NCI-H2029 treated with DMSO at 0.1 percent for 48 hours (cell line): ENCODE measurements at regions not wholly inside any gene's neighbourhood (a gene's known extent, or its start where the extent isn't known, plus 50 kb on each side); places are given as distances from the start of the nearest gene placed in this dataset.

ENCODE experiments used
- DNase-seq: peaks from one replicate; lab custom pipeline; 2025; lab: John Stamatoyannopoulos, UW

GRCh38 chr1:220363196-220363837, 91.1 kb upstream of the RAB3GAP2 start:
- no peak for DNase-seq

- no peak for DNase-seq
Measured at GRCh38 chr1:220356981-220357850, 85.0 kb upstream of the RAB3GAP2 start.

GRCh38 chr1:220353229-220354012, 81.2 kb upstream of the RAB3GAP2 start:
- no peak for DNase-seq

GRCh38 chr1:220348211-220348610, 76.0 kb upstream of the RAB3GAP2 start:
- no peak for DNase-seq

GRCh38 chr1:220347654-220348175, 75.5 kb upstream of the RAB3GAP2 start:
- DNase-seq = no peak

- DNase-seq = no peak
Measured at GRCh38 chr1:220344745-220345144, 72.5 kb upstream of the RAB3GAP2 start.

GRCh38 chr1:220342853-220343252, 70.6 kb upstream of the RAB3GAP2 start:
- no peak for DNase-seq

- DNase-seq = no peak
Measured at GRCh38 chr1:220341126-220341525, 68.9 kb upstream of the RAB3GAP2 start.

- DNase-seq = no peak
Measured at GRCh38 chr1:220339581-220339980, 67.3 kb upstream of the RAB3GAP2 start.

GRCh38 chr1:220338759-220339158, 66.5 kb upstream of the RAB3GAP2 start:
- no peak for DNase-seq

- DNase-seq = no peak
Measured at GRCh38 chr1:220336391-220337031, 64.3 kb upstream of the RAB3GAP2 start.

- peak; percentile 62 for DNase-seq
Measured at GRCh38 chr1:220335668-220336067, 63.4 kb upstream of the RAB3GAP2 start.

GRCh38 chr1:220331318-220331717, 59.1 kb upstream of the RAB3GAP2 start:
- no peak for DNase-seq

- no peak for DNase-seq
Measured at GRCh38 chr1:220330265-220330664, 58.0 kb upstream of the RAB3GAP2 start.

GRCh38 chr1:220327106-220327505, 54.9 kb upstream of the RAB3GAP2 start:
- DNase-seq = no peak

- no peak for DNase-seq
Measured at GRCh38 chr1:220326578-220326977, 54.3 kb upstream of the RAB3GAP2 start.

GRCh38 chr1:220325306-220325995, 53.2 kb upstream of the RAB3GAP2 start:
- no peak for DNase-seq

GRCh38 chr1:220323717-220324116, 51.5 kb upstream of the RAB3GAP2 start:
- DNase-seq = no peak

- DNase-seq = no peak
Measured at GRCh38 chr1:220322570-220322969, 50.3 kb upstream of the RAB3GAP2 start.
